IPS DF 19.7 (cell line): ENCODE measurements at regions not wholly inside any gene's neighbourhood (a gene's known extent, or its start where the extent isn't known, plus 50 kb on each side); places are given as distances from the start of the nearest gene placed in this dataset.
"Not testable (repeated sequence)": the region's sequence is repeated elsewhere in the genome, so short reads cannot be mapped to it uniquely, and the experiment has no call there.

Experiments used
- DNase-seq: peaks from one replicate; pipeline ENCODE4 v3.0.0-alpha.2; 2013; ENCODE audit warnings: low read depth, low spot score

DNA sequence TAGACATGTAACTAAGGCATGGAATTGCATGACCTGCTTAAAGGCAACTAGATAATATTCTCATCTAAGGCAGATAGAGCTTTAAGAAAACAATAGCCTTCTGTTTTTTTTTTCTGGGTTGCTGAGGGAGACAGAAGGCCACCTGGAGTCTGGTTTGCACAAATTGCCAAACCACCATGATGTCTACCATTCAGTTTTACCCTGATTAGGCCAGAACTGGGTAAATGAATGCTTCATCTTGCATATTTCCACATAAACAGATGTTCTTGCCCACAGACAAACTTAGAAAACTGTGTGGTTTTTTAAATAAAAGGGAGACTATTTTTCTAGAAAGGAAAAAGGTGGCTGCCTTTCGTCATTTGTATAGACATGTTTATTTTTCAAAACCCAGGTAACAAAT is 278.7 kb upstream of the PRICKLE1 start:
- DNase-seq: no peak

DNA sequence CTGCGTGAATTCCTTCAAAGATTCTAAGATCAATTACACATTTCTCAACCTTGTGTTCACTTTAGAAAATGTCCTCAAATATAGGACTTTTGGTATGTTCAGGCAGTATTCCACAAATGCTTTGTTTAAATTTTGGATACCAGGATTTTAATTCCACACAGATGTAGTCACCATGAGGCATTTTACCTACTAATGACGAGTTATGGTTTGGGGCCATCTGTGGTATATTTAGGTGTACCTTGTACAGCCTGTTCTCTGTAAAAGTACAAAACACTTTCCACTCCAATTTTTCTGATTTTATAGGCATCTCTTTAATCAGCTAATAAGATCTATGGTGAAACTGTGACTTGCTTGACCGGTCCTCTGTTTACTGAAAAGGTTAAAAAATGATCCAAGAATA is 275.7 kb upstream of the PRICKLE1 start:
- no peak for DNase-seq

DNA sequence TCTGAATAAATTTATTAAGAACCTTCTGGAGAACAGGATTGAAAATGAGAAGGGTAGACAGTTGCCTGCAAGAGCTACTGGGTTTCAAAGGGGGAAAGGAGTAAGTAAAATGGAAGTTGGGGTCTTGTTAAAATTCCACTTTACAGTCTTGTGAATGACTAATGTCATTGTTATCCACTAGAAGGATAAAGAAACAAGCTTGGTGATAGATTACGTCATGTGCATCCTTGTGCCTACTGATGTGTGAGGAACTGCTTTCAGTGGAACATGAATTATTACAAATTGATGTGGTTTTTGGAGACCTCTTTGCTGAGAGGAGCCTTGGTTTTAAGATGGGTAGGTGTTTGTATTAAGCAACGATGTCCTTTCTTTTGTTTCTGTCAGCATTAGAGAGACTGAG is 272.5 kb upstream of the PRICKLE1 start:
- no peak for DNase-seq

DNA sequence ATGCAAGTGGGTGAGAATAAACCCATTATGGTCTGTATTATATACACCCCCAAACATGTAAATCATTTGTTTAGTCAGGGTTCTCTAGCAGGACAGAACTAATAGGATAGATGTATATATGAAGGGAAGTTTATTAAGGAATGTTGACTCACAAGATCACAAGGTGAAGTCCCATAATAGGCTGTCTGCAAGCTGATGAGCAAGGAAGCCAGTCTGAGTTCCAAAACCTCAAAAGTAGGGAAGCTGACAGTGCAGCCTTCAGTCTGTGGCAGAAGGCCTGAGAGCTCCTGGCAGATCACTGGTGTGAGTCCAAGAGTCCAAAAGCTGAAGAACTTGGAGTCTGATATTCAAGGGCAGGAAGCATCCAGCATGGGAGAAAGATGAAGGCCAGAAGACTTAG is 270.8 kb upstream of the PRICKLE1 start:
- DNase-seq: not testable (repeated sequence)

DNA sequence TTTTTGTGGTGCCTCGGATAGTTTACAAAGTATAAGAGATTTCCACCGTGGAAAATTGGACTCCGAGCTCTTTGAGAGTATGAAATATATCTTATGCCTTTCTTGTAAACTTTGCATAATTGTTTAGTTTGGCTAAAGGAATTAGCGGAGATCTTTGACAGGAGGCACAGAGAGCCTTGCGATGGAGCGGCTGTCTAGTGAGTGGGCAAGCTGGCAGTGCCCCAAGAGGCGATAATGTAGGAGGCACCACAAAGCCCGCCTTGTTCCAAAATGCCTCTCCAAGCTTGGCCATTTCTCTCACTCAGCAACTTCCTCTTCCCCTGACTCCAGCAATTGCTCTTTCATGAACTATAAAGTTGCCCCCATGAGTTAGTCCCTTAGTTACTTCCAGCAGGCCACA is 270.1 kb upstream of the PRICKLE1 start:
- DNase-seq: no peak

DNA sequence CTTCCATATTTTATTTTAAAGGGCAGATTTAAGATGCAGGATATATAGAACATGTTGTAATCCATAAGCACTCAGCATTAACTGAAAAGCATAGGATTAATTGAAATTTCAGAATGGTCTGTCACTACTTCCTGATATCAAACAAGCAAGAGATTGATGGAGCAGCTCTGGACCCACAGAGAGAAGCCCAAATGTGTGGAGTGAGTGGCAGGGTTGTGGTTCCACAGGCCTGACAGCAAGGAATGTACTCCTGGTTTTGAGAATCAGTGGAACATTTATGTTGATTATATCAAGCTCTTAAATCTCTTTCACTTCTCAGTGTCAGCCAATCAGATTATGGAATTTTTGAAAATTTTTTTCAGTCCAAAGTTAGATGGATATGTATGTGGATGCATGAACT is 267.6 kb upstream of the PRICKLE1 start:
- no peak for DNase-seq

DNA sequence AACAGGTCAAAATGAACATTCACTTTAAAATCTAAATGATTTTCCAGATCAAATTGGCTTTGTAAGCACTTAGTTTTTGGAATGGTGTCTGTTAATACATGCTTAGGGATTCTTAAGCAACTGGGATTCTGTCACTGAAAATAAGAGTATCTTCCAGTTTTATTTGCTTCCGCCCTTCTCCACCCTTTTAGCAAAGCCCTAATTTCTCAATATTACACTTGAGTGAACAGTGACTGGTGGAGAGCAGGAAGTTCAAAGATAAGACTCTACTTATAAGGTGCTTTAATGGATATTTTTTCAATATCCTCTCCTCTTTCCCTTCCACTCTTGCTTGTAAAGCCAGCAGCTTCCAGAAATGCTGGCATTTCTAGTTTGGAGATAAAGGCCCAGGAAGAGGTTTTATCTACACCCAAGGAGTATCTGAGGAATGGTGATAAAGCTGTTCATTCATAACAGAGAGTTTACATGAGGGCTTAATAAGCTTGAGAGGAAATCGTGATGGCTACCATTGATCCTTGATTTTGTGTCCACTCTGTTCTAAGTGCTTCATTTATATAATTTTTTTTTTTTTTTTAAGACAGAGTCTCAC is 265.9 kb upstream of the PRICKLE1 start:
- no peak for DNase-seq

DNA sequence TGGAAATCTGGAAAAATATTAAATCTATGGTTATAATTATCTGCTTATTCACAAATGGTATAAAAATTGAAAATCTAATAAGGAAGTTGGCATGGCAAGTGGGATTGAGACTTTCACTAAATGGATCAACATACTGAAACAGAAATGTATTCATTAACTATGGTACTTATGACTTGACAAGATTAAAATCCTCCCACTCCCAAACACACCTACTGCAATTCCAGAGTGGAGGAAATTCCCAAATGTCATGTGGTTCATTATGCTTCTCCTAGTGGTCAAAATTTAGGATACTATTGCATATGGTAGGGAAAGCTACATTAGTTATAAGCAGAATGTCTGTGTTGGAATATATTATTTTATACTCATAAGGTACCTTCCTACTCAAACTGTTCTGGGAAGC is 265.3 kb upstream of the PRICKLE1 start:
- no peak for DNase-seq

DNA sequence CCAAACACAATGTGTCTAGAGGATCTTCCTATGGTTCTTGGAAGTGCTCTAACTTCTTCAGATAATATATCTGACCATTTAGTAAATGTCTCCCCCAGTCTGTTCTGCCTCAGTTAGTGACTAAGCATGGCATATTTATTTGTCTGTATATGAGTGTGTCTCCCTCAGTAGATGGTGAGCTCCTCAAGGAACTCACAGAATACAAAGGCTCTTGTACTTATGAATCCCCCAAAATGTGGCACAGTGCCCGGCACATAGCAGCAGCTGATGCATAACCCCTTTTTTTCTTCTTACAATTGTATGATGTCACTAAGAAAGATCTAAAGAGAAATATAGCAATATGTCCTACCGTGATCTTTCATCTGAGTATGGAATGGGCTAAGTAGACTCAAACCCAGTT is 264.7 kb upstream of the PRICKLE1 start:
- DNase-seq: no peak

DNA sequence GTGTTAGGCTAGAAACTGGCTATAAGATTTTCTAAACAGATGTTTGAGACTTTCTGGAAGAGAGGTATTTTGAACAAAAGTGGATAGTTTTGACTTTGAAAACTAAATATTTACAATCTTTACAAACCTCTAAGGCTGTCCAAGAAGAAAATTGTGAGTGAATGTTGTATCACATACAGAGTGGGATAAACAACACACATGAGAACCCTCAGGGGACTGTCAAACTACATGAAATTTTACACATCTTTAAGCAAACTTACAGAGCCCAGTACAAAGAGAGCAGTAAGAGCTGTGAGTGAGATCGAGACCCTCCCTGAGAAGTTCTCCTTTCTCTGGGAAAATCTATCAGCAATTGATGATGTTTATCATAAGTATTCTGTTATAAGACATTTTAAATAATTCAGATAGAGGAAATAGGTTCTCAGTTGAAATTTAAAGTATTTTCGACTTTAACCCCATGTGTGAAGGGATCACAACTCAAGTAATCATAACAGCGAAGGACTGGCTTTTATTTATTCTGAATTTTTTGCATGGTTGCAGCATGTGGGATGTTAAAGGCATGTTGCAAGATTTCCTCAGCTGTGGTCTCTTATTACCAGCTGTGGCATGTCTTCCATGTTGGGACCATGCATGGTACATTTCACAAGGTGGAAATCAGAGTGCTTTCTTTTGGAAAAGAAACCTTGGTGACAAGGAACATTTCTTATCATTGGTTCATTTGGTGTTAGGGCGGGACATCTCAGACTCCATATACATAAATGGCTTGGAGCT is 264.0 kb upstream of the PRICKLE1 start:
- DNase-seq: no peak

DNA sequence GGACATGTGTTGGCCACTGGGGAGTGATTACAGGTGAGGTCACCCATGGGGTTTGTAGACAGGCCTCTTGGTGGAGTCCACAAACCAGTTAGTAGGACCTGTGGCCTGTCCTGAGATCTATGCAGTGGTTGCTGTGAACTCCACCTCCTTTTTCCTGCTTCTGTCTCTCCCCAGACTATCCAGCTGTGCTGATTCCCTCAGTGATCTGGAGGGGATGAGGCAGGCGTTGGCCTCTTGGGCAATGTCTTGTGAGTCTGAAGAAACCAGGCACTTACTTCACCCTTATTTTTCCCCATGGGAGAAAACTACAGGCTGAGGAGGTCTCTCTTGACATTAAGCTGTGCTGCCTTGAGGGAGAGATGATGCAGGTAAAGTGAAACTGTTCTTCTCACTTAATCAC is 257.2 kb upstream of the PRICKLE1 start:
- no peak for DNase-seq

DNA sequence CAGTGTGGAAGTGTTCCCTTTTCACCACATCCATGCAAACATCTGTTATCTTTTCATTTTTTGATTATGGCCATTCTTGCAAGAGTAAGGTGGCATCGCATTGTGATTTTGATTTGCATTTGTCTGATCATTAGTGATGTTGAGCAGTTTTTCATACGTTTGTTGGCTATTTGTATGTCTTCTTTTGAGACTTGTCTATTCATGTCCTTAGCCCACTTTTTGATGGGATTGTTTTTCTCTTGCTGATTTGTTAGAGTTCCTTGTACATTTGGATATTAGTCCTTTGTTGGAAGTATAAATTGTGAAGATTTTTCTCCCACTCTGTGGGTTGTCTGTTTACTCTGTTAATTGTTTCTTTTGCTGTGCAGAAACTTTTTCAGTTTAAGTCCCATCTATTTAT is 244.5 kb upstream of the PRICKLE1 start:
- no peak for DNase-seq

DNA sequence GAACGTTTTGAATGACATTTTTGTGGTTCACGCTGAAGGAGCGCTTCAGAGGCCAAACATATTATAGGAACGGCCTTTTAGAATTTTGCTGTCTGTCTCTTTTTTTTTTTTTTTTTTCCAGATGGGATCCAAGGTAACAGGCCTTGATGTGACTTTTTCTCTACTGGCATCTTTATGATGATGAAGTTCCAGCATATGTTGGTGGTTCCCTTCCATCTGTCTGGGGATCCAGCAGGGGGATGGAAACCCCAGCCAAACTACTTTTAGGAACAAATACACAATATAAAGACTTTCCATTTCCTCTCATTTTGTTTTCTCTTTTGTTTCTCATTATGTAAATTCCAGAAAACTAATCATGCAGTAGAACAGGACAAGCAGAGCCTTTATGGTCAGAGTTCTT is 239.3 kb upstream of the PRICKLE1 start:
- DNase-seq: no peak

DNA sequence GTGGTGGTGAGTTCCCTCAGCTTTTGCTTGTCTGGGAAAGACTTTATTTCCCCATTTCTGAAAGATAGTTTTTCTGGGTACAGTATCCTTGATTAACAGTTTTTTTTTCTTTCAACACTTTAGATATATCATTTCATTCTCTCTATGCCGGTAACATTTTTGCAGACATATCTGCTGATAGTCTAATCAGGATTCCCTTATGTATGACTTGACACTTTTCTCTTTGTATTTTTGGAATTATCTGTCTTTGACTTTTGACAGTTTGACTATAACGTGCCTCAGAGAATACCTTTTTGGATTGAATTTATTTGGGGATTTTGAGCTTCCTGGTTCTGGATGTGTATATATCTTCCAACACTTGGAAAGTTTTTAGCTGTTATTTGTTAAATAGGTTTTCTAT is 234.8 kb upstream of the PRICKLE1 start:
- no peak for DNase-seq

DNA sequence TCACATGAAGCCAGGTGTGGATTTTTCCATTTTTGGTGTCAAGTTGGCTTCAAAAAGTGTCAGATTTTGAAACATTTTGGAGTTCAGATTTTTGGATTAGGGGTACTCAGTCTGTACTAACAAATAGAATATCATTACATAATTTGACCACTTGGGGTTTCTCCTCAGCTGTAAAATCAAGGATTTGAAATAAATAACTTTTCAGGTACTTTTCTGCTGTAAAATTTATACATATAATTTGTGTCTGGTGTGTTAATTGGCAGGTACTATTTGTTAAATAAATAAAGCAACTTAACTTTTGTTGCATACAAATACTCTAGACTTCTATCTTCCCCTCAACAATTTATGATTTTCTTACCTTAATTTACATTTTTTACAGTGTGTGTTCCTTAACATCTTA is 234.1 kb upstream of the PRICKLE1 start:
- no peak for DNase-seq

DNA sequence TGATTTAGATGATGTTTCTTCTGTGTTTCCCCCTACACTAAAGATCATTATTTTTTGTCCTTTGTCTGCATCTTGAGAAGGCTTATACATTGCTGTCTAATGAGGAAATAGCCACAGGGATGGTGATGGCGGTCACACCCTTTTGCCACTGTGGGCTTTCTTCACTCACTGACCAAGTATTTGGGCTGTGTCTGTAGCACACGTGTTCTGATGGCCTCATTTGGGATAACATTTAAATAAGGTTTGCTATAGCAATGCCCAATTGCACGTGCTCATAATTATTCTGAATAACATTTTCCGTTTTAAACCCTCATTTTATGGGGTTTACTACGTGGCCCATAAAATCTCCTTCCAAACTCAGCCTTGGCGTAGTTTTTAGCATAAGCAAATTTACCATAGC is 230.3 kb upstream of the PRICKLE1 start:
- no peak for DNase-seq

DNA sequence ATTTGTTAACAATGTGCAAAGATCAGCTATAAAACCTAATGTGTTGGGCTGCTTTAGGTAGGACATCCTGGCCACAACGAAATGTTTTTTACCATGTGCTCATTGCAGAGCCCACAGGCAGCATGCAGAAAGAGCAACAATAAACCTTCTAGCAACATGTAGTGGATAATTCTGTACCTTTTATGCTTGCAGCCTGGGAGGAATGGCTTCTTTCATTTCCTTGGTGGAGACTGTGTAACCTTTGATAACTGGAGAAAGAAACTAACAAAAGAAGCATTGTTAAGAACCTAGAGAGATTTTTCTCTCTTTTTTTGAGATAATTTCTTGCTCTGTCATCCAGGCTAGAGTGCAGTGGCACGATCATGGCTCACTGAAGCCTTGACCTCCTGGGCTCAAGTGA is 225.5 kb upstream of the PRICKLE1 start:
- DNase-seq: no peak

DNA sequence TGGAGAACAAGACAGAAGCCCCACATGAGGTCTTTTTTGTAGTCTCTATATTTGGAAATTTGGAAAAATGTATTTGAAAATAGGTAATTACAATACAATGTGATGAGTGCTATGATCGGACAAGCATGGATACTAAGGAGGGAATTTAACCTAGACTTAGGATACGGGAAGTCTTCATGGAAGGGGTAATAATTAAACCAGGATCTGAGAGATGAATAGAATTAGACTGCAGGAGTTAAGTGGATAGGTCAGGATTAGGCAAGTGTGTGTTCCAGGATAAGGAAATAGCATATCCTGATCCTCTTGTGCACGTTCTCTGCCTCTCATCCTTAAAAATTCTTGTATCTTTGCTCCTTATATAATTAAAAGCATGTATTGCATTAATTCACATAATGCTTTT is 223.3 kb upstream of the PRICKLE1 start:
- no peak for DNase-seq

DNA sequence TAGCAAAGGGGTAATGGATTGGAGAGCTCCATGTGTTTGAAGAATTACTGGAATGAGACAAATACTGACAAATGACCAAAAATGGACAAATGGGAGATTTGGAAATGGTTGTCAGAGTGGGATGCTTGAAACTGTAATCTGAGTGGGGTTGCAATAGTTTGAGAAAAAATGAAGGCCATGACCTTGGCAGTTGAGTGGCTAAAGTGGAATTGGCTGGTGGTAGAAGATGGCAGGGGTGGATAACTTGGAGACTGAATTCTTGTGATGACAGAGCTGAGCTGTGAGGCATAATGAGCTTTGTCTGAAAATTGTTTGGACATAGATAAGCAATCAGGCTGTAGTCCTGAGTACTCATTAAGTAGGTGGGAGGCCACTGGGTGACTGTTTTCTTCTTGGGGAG is 222.5 kb upstream of the PRICKLE1 start:
- DNase-seq: no peak

DNA sequence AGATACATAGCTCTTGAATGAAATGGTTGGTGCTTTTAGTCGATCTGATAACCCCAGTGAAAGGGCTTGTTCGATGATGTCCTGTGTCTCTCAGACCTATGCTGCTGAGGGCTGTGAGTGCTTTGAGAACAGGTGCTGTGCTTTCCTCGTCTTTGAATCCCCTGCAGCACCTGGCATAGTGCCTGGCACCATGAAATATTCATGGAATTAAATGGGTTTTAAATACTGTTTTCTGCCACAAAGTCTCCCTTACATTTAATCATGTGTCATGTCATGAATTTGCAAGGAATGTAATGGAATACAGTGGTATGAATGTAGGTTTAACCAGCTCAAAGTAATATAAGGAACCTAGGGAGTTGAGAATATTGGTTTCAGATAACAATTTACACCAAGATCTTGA is 220.5 kb upstream of the PRICKLE1 start:
- DNase-seq: no peak

DNA sequence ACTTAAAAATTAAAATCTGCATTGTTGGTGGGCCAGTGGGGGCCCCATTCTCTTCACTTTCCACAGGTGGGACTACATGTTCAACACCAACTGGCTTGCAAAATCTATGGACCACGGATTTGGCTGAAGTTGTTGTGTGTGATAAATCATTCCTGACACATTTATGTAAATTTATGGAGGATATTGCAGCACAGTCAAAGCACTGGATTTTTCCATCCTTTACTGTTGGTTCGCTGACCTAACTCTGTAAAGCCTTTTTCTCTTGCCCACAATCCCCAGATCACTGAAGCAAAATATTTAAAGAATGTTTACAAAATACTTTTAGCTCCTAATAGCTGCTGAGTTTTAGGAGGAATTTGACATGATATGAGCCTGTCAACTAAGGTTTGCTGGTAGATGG is 219.7 kb upstream of the PRICKLE1 start:
- no peak for DNase-seq

DNA sequence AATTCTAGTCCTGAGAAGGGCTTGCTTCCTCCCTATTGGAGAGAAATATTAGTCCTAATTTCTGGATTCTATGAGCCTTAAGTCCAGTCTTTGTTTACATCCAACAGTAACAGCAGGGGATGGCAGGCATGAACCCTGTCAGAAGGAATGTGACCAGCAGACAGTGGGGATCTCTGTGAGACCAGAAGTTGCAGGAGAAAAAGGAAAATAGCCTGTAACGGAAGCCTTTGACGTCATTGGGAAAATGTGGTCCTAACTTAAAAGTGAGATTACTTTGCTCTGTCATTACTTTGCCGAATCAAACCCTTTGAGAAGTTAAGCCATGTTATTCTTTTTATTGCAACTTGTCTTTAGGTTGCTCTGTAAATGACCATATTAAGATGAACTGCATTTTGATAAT is 218.2 kb upstream of the PRICKLE1 start:
- no peak for DNase-seq

DNA sequence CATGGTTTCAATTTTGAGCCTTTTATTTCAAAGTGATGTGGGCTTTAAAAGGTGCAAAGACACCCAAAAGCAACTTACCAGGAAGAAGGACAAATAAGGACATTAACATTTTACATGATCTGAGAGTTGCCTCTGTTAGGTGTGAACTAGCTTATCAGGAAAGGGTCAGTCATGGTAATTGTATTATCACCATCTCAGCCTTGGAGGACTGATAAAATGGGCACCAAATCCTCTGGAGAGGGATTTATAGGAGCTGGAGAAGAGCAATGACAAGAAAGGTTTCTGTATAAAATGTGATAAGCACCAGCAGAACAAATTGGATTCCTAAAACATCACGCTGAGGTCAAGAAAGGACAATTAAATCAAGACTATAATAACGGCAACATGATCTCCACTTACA is 217.7 kb upstream of the PRICKLE1 start:
- no peak for DNase-seq

DNA sequence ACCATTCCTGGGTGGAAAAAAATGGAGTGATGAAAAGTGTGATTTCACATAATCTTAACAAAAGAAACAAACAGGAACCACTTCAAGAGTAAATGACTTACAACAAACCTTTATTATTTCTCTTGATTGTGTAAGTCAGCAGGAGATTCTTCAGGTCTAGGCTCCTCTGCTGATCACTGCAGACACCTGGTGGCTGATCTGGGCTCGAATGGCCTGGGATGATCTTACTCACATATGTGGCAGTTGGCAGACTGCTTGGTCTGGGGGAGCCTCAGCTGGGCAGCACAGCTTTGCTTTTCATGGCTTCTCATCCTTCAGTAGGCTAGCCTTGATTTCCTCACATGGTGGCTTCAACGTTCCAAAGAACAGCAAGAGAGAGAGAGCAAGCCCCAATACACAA is 215.4 kb upstream of the PRICKLE1 start:
- no peak for DNase-seq
